ENCODE measurements at regions not wholly inside any gene's neighbourhood (a gene's known extent, or its start where the extent isn't known, plus 50 kb on each side); places are given as distances from the start of the nearest gene placed in this dataset.
"Not testable (repeated sequence)": the region's sequence is repeated elsewhere in the genome, so short reads cannot be mapped to it uniquely, and the experiment has no call there.

GRCh38 chr14:106287506-106287905 is 761.1 kb downstream of the TMEM121 start:
- no peak for DNase-seq

- DNase-seq: no peak
These were observed 765.2 kb downstream of the TMEM121 start for GRCh38 chr14:106291626-106292025.

- DNase-seq: no peak
These were observed 767.9 kb downstream of the TMEM121 start for GRCh38 chr14:106294324-106294723.

- DNase-seq: not testable (repeated sequence)
These were observed 774.6 kb downstream of the TMEM121 start for GRCh38 chr14:106300951-106301510.

- DNase-seq: not testable (repeated sequence)
These were observed 775.2 kb downstream of the TMEM121 start for GRCh38 chr14:106301609-106302008.

GRCh38 chr14:106302661-106303060 is 776.3 kb downstream of the TMEM121 start:
- DNase-seq: peak; percentile 9 to 24

- DNase-seq: no peak
These were observed 777.9 kb downstream of the TMEM121 start for GRCh38 chr14:106304271-106304670.

GRCh38 chr14:106308839-106309389 is 782.5 kb downstream of the TMEM121 start:
- DNase-seq: peak; percentile 85

GRCh38 chr14:106309423-106309822 is 783.0 kb downstream of the TMEM121 start:
- DNase-seq: no peak

GRCh38 chr14:106315436-106315835 is 789.1 kb downstream of the TMEM121 start:
- no peak for DNase-seq

- no peak for DNase-seq
These were observed 791.2 kb downstream of the TMEM121 start for GRCh38 chr14:106317593-106317992.

- peak; percentile 4 to 29 for DNase-seq
These were observed 792.3 kb downstream of the TMEM121 start for GRCh38 chr14:106318700-106319099.

- not testable (repeated sequence) for DNase-seq
These were observed 797.6 kb downstream of the TMEM121 start for GRCh38 chr14:106323970-106324369.

- DNase-seq: no peak
These were observed 800.9 kb downstream of the TMEM121 start for GRCh38 chr14:106327234-106327633.

GRCh38 chr14:106327702-106328353 is 801.4 kb downstream of the TMEM121 start:
- not testable (repeated sequence) for DNase-seq

- not testable (repeated sequence) for DNase-seq
These were observed 802.9 kb downstream of the TMEM121 start for GRCh38 chr14:106329243-106329642.

GRCh38 chr14:106329987-106330774 is 803.8 kb downstream of the TMEM121 start:
- DNase-seq: not testable (repeated sequence)

GRCh38 chr14:106334428-106335109 is 808.2 kb downstream of the TMEM121 start:
- DNase-seq: peak; percentile 19 to 46

GRCh38 chr14:106335110-106335429 is 808.7 kb downstream of the TMEM121 start:
- not testable (repeated sequence) for DNase-seq

GRCh38 chr14:106338775-106339174 is 812.4 kb downstream of the TMEM121 start:
- DNase-seq: not testable (repeated sequence)

GRCh38 chr14:106340658-106341057 is 814.3 kb downstream of the TMEM121 start:
- not testable (repeated sequence) for DNase-seq

- not testable (repeated sequence) for DNase-seq
These were observed 814.8 kb downstream of the TMEM121 start for GRCh38 chr14:106341161-106341560.

- no peak for DNase-seq
These were observed 817.2 kb downstream of the TMEM121 start for GRCh38 chr14:106343626-106344025.

All from inflammatory macrophage (primary cell).